ENCODE measurements at regions not wholly inside any gene's neighbourhood (a gene's known extent, or its start where the extent isn't known, plus 50 kb on each side); places are given as distances from the start of the nearest gene placed in this dataset.

- TF ChIP-seq L3MBTL2 (conservative IDR thresholded peaks at IDR 0.05) (no peak), NFRKB (IDR thresholded peaks at IDR 0.05) (no peak), ZNF384 (IDR thresholded peaks at IDR 0.05) (no peak), LEF1 (IDR thresholded peaks at IDR 0.05; ENCODE audit: borderline replicate concordance) (no peak), TARDBP (IDR thresholded peaks at IDR 0.05) (no peak), PKNOX1 (IDR thresholded peaks at IDR 0.05) (no peak), FOXA1 (IDR thresholded peaks at IDR 0.05) (no peak), SUZ12 (IDR thresholded peaks at IDR 0.05) (no peak), FOXK2 (IDR thresholded peaks at IDR 0.05) (no peak), ARNT (IDR thresholded peaks at IDR 0.05) (no peak), FOXM1 (IDR thresholded peaks at IDR 0.05; ENCODE audit: borderline replicate concordance) (no peak), SP1 (IDR thresholded peaks at IDR 0.05) (no peak), ELF4 (IDR thresholded peaks at IDR 0.05) (no peak), HDGF (IDR thresholded peaks at IDR 0.05; ENCODE audit: borderline replicate concordance) (no peak), BHLHE40 (IDR thresholded peaks at IDR 0.05; ENCODE audit: borderline replicate concordance) (no peak), CTBP1 (IDR thresholded peaks at IDR 0.05; ENCODE audit: borderline replicate concordance) (no peak)
- POLR2A ChIA-PET = no interaction called here
- CTCF ChIA-PET = no interaction called here
- DNase-seq (ENCODE audit: extremely low spot score) = no peak
These were observed 60.8 kb upstream of the KRTAP11-1 start for GRCh38 chr21:30942192-30942591.

DNA sequence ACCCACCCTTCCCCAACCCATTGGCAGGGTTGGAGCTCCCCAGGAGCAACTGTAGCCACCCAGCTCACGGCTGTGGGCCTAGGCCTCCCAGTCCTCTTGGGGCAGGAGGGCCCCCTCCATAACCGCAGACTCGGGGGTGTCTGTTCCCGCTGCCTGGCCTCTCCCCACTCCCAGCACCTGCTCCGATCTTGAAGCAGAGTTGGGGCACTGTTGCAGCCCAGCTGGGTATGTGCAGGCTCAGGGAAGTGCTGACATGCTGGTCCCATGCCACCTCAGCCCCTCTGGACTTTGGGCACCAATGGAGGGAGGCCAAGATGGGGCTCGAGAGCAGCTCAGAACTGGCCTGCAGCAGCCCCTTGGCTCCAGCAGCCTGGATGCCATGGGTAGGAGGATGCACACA is 54.8 kb upstream of the KRTAP11-1 start:
- ChIA-PET CTCF (no interaction called here), POLR2A (no interaction called here)
- no peak for TF ChIP-seq SUZ12 (IDR thresholded peaks at IDR 0.05)
- TF ChIP-seq TARDBP (IDR thresholded peaks at IDR 0.05) = no peak
- no peak for TF ChIP-seq FOXA1 (IDR thresholded peaks at IDR 0.05)
- TF ChIP-seq BHLHE40 (IDR thresholded peaks at IDR 0.05; ENCODE audit: borderline replicate concordance) = no peak
- no peak for TF ChIP-seq ZNF384 (IDR thresholded peaks at IDR 0.05)
- no peak for TF ChIP-seq NFRKB (IDR thresholded peaks at IDR 0.05)
- TF ChIP-seq PKNOX1 (IDR thresholded peaks at IDR 0.05) = no peak
- no peak for TF ChIP-seq SP1 (IDR thresholded peaks at IDR 0.05)
- TF ChIP-seq ELF4 (IDR thresholded peaks at IDR 0.05) = no peak
- no peak for TF ChIP-seq HDGF (IDR thresholded peaks at IDR 0.05; ENCODE audit: borderline replicate concordance)
- no peak for TF ChIP-seq ARNT (IDR thresholded peaks at IDR 0.05)
- no peak for TF ChIP-seq FOXK2 (IDR thresholded peaks at IDR 0.05)
- no peak for TF ChIP-seq CTBP1 (IDR thresholded peaks at IDR 0.05; ENCODE audit: borderline replicate concordance)
- TF ChIP-seq LEF1 (IDR thresholded peaks at IDR 0.05; ENCODE audit: borderline replicate concordance) = no peak
- no peak for TF ChIP-seq L3MBTL2 (conservative IDR thresholded peaks at IDR 0.05)
- no peak for DNase-seq (ENCODE audit: extremely low spot score)

DNA sequence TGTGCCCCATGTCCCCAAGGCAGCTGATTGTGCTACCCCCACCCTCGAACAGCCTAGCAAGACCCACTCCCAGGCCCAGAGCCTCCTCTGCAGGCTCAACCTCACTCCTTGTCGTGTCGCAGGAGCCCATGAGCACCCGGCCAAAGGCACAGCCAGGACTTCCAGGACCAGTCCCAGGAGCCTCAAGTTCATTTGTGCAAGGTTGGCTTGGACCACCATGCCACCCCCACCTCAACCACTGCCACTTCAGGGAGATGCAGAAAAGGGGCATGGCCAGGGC is 54.4 kb upstream of the KRTAP11-1 start:
- TF ChIP-seq CTBP1 (IDR thresholded peaks at IDR 0.05; ENCODE audit: borderline replicate concordance) = no peak
- TF ChIP-seq ZNF384 (IDR thresholded peaks at IDR 0.05) = no peak
- TF ChIP-seq PKNOX1 (IDR thresholded peaks at IDR 0.05) = no peak
- TF ChIP-seq FOXA1 (IDR thresholded peaks at IDR 0.05) = no peak
- TF ChIP-seq SUZ12 (IDR thresholded peaks at IDR 0.05) = no peak
- TF ChIP-seq HDGF (IDR thresholded peaks at IDR 0.05; ENCODE audit: borderline replicate concordance) = no peak
- TF ChIP-seq L3MBTL2 (conservative IDR thresholded peaks at IDR 0.05) = no peak
- TF ChIP-seq NFRKB (IDR thresholded peaks at IDR 0.05) = no peak
- TF ChIP-seq ELF4 (IDR thresholded peaks at IDR 0.05) = no peak
- CTCF ChIA-PET = no interaction called here
- POLR2A ChIA-PET = no interaction called here
- no peak for DNase-seq (ENCODE audit: extremely low spot score)

- ChIA-PET POLR2A (no interaction called here), CTCF (no interaction called here)
These were observed 53.9 kb upstream of the KRTAP11-1 start for GRCh38 chr21:30935121-30935888.

GRCh38 chr21:30932686-30933085 is 51.3 kb upstream of the KRTAP11-1 start:
- POLR2A ChIA-PET = no interaction called here
- TF ChIP-seq SUZ12 (IDR thresholded peaks at IDR 0.05) = no peak
- TF ChIP-seq L3MBTL2 (conservative IDR thresholded peaks at IDR 0.05) = no peak
- no peak for TF ChIP-seq PKNOX1 (IDR thresholded peaks at IDR 0.05)
- no peak for DNase-seq (ENCODE audit: extremely low spot score)
- CTCF ChIA-PET = no interaction called here

More at GRCh38 chr21:30935121-30935888, 53.9 kb upstream of the KRTAP11-1 start:
- DNase-seq (ENCODE audit: extremely low spot score) = no peak
- TF ChIP-seq FOXK2 (IDR thresholded peaks at IDR 0.05) (no peak), ZNF384 (IDR thresholded peaks at IDR 0.05) (no peak), LEF1 (IDR thresholded peaks at IDR 0.05; ENCODE audit: borderline replicate concordance) (no peak), FOXA1 (IDR thresholded peaks at IDR 0.05) (no peak), L3MBTL2 (conservative IDR thresholded peaks at IDR 0.05) (no peak), CTBP1 (IDR thresholded peaks at IDR 0.05; ENCODE audit: borderline replicate concordance) (no peak), TARDBP (IDR thresholded peaks at IDR 0.05) (no peak), NFRKB (IDR thresholded peaks at IDR 0.05) (no peak), FOXM1 (IDR thresholded peaks at IDR 0.05; ENCODE audit: borderline replicate concordance) (no peak), ELF4 (IDR thresholded peaks at IDR 0.05) (no peak), ARNT (IDR thresholded peaks at IDR 0.05) (no peak), SUZ12 (IDR thresholded peaks at IDR 0.05) (no peak), BHLHE40 (IDR thresholded peaks at IDR 0.05; ENCODE audit: borderline replicate concordance) (no peak), HDGF (IDR thresholded peaks at IDR 0.05; ENCODE audit: borderline replicate concordance) (no peak), SP1 (IDR thresholded peaks at IDR 0.05) (no peak), PKNOX1 (IDR thresholded peaks at IDR 0.05) (no peak)
